ENCODE measurements at regions not wholly inside any gene's neighbourhood (a gene's known extent, or its start where the extent isn't known, plus 50 kb on each side); places are given as distances from the start of the nearest gene placed in this dataset.

DNA sequence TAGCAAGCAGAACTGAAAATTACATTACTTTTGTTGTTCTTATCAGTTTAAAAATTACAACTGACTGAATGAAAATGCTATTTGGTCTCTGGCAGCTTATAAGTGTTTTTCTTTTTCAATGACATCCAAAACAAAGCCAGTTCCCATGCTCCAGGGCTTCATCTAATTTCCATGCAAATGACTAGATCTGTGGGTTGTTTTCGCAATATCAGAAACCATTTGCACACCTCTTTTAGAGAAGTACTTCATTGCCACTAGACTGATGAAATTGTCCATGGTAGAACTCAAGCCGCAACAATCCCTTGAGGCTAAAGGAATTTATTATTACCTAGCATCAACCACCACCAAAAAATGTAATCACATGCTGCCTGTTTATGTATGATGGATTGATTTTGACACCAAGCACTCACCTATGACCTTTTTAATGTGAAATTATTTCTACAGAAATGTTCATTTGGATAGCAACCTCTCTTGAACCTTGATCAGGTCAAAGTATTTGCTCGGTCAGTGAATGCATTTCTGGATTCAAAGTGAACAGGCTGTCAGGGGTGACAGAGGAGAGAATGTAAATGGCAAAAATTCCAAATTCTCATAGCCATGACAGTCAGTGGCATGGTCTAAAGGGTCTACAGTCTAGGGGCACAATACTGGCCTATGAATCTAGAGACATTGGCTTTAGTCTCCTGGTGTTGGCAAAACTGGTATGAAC lies 769.3 kb downstream of the SORCS1 start:
- CTCF ChIA-PET (ENCODE audit: unreplicated experiment) = no interaction called here

DNA sequence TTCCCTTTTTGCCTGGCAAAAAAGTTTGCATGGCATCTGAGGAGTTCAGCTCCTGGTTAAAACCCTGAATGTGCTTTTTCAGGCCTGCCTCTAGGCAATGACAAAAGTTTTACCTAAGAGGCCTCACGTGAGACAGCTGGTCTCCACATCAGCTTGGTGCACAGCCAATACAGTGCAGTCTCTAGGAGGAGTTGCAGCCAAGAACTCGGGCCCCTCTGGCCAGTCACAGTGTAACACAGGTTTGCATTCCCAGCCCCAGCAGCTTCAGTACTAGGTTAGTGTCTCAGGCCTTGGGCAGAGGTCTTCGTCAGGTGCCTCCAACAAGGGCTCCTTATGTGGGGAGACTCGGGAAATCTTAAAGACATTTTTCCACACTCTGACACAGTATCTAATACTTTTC lies 771.7 kb downstream of the SORCS1 start:
- CTCF ChIA-PET (ENCODE audit: unreplicated experiment) = no interaction called here
- H3K9me3 ChIP-seq (ENCODE audit: low read length) = no peaks in the 10 kb centered on the region
- no peak overlapping the region for H3K4me3 ChIP-seq (ENCODE audit: low read depth, low read length, poor library complexity, severe bottlenecking)
- no peaks in the 10 kb centered on the region for H3K79me2 ChIP-seq (ENCODE audit: insufficient read depth, low read depth, low read length)
- POLR2A ChIA-PET = interaction anchor here (0.7 kb wide), 1 partner anchor 21 kb away, joined by 3 read pairs; no protein-coding TSS in a partner anchor
- no peaks in the 10 kb centered on the region for H3K9me2 ChIP-seq (ENCODE audit: insufficient read depth, low read length)
- intact Hi-C loops (cut with micrococcal nuclease; ENCODE audit: unreplicated experiment) = no loop called here
- no peaks in the 10 kb centered on the region for H4K20me1 ChIP-seq (ENCODE audit: insufficient read depth, low read length)
- no peak overlapping the region for H3K4me2 ChIP-seq (ENCODE audit: low read length)
- no peak for DNase-seq (ENCODE audit: low spot score)
- no TSS peak for BruUV-seq (replicated peaks)
- H3K4me1 ChIP-seq (ENCODE audit: insufficient read depth, low read length, poor library complexity, severe bottlenecking) = no peaks in the 10 kb centered on the region
- TF ChIP-seq EZH2phosphoT487 (IDR thresholded peaks at IDR 0.05; ENCODE audit: borderline replicate concordance, low read depth, low read length) = no peak
- TF ChIP-seq, protein P1, sequence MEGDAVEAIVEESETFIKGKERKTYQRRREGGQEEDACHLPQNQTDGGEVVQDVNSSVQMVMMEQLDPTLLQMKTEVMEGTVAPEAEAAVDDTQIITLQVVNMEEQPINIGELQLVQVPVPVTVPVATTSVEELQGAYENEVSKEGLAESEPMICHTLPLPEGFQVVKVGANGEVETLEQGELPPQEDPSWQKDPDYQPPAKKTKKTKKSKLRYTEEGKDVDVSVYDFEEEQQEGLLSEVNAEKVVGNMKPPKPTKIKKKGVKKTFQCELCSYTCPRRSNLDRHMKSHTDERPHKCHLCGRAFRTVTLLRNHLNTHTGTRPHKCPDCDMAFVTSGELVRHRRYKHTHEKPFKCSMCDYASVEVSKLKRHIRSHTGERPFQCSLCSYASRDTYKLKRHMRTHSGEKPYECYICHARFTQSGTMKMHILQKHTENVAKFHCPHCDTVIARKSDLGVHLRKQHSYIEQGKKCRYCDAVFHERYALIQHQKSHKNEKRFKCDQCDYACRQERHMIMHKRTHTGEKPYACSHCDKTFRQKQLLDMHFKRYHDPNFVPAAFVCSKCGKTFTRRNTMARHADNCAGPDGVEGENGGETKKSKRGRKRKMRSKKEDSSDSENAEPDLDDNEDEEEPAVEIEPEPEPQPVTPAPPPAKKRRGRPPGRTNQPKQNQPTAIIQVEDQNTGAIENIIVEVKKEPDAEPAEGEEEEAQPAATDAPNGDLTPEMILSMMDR (conservative IDR thresholded peaks at IDR 0.05; ENCODE audit: low read length) = no peak
- no peak overlapping the region for H2AFZ ChIP-seq (ENCODE audit: low read length)
- no peaks in the 10 kb centered on the region for H3K36me3 ChIP-seq (ENCODE audit: insufficient read depth, low read length)
- H3K27ac ChIP-seq (ENCODE audit: low read depth, low read length, poor library complexity, severe bottlenecking) = no peak overlapping the region

More for the DNA sequence above, 769.3 kb downstream of the SORCS1 start:
- H3K9me2 ChIP-seq (ENCODE audit: insufficient read depth, low read length) = no peaks in the 10 kb centered on the region
- H3K9me3 ChIP-seq (ENCODE audit: low read length) = no peaks in the 10 kb centered on the region
- H3K27ac ChIP-seq (ENCODE audit: low read depth, low read length, poor library complexity, severe bottlenecking) = no peak overlapping the region
- no peaks in the 10 kb centered on the region for H3K79me2 ChIP-seq (ENCODE audit: insufficient read depth, low read depth, low read length)
- no peaks in the 10 kb centered on the region for H4K20me1 ChIP-seq (ENCODE audit: insufficient read depth, low read length)
- no peak overlapping the region for H3K4me2 ChIP-seq (ENCODE audit: low read length)
- intact Hi-C loops (cut with micrococcal nuclease; ENCODE audit: unreplicated experiment) = no loop called here
- no TSS peak for BruUV-seq (replicated peaks)
- no peak for TF ChIP-seq EZH2phosphoT487 (IDR thresholded peaks at IDR 0.05; ENCODE audit: borderline replicate concordance, low read depth, low read length)
- TF ChIP-seq, protein P1 (conservative IDR thresholded peaks at IDR 0.05; ENCODE audit: low read length) = no peak
- no peaks in the 10 kb centered on the region for H3K36me3 ChIP-seq (ENCODE audit: insufficient read depth, low read length)
- no peak for DNase-seq (ENCODE audit: low spot score)
- POLR2A ChIA-PET = no interaction called here
- no peaks in the 10 kb centered on the region for H3K4me1 ChIP-seq (ENCODE audit: insufficient read depth, low read length, poor library complexity, severe bottlenecking)
- no peak overlapping the region for H3K4me3 ChIP-seq (ENCODE audit: low read depth, low read length, poor library complexity, severe bottlenecking)
- no peak overlapping the region for H2AFZ ChIP-seq (ENCODE audit: low read length)

DNA sequence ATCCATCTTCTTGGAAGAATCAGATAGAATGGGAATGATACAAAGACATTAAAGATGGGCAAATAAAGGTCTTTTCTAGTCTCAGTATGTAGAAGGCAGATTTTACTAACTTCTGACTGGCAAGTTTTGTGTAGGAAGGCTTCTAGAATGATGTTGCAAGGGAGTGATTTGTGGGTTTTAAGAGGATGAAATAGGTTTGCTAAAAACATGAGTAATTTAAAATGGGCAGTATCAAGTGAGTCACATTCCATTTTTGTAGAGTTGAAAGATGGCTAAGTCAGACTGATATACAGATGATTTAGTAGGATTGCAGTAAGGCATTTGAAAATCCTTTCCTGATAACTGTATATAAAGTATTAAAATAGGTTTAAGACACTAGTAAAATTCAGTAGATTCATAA lies 777.4 kb downstream of the SORCS1 start:
- Histone ChIP-seq H3K27ac (ENCODE audit: low read depth, low read length, poor library complexity, severe bottlenecking) (no peak overlapping the region), H2AFZ (ENCODE audit: low read length) (no peak overlapping the region), H3K4me3 (ENCODE audit: low read depth, low read length, poor library complexity, severe bottlenecking) (no peak overlapping the region), H3K9me2 (ENCODE audit: insufficient read depth, low read length) (no peaks in the 10 kb centered on the region), H3K9me3 (ENCODE audit: low read length) (no peaks in the 10 kb centered on the region), H3K4me2 (ENCODE audit: low read length) (no peak overlapping the region), H4K20me1 (ENCODE audit: insufficient read depth, low read length) (no peaks in the 10 kb centered on the region), H3K79me2 (ENCODE audit: insufficient read depth, low read depth, low read length) (no peaks in the 10 kb centered on the region), H3K36me3 (ENCODE audit: insufficient read depth, low read length) (no peaks in the 10 kb centered on the region), H3K4me1 (ENCODE audit: insufficient read depth, low read length, poor library complexity, severe bottlenecking) (no peaks in the 10 kb centered on the region)
- DNase-seq (ENCODE audit: low spot score) = no peak
- ChIA-PET CTCF (ENCODE audit: unreplicated experiment) (no interaction called here), POLR2A (no interaction called here)
- TF ChIP-seq, protein P1 (conservative IDR thresholded peaks at IDR 0.05; ENCODE audit: low read length) = no peak
- no peak for TF ChIP-seq EZH2phosphoT487 (IDR thresholded peaks at IDR 0.05; ENCODE audit: borderline replicate concordance, low read depth, low read length)
- intact Hi-C loops (cut with micrococcal nuclease; ENCODE audit: unreplicated experiment) = no loop called here
- BruUV-seq (replicated peaks) = no TSS peak
